HG03159 (cell line): ENCODE measurements at regions not wholly inside any gene's neighbourhood (a gene's known extent, or its start where the extent isn't known, plus 50 kb on each side); places are given as distances from the start of the nearest gene placed in this dataset.

Experiments used
- ATAC-seq: cut with Tn5 transposase; IDR thresholded peaks from one replicate; pipeline ENCODE4 v1.9.1; 2021; ENCODE audit warnings: mild to moderate bottlenecking, moderate library complexity; ENCODE audit not compliant: unreplicated experiment

DNA sequence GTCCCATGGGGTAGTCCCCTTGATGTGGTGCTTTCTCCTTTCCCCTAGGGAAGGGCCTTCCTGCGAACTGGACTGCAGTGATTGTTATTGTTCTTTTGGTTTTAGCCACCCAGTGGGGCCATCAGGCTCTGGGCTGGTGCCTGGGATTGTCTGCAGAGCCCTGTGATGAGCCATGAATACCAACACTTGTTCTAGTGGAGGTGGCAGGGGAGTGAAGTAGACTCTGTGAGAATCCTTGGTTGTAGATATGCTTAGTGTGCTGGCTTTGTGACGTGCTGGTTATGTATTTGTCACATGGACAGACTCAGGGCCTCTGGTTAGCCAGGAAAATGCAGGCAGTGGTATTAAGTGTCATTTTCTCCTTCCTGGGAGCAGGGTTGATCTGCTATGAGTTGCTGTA is 51.8 kb upstream of the NDUFB4 start:
- no peak for ATAC-seq

DNA sequence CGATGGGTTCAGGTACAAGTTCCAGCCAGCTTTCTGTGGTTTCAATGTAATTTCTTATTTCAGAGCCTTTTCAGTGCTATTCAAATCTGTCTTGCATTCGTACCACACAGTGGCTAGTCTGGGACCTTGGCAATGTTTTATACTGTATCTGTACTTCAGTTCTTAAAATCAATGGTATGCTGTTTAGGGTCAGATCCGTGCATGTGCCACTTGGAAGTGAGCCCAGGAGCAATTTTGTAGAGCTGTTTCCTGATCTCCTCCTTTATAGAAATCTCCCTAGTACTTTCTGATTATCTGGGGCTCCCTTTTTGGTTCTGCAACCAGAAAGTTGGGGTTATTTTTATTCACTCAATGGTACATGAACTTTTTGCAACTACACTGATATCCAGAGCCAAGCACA is 59.5 kb upstream of the NDUFB4 start:
- ATAC-seq, result no peak

DNA sequence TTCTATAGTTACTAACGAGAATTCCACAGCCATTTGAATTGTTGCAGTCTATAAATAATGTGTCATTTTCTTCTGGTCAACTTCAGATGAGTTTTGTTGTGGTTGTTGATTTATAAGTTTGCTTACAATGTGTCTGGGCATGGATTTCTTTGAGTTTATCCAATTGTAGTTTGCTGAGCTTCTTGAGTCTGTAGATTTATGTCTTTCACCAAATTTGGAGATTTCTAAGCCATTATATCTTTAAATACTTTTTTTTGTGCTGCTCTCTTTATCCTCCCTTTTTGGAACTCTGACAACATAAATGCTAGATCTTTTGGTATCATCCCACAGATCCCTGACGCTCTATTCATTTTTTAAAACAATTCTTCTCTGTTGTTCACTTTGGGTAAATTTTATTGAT is 63.2 kb upstream of the NDUFB4 start:
- no peak for ATAC-seq

DNA sequence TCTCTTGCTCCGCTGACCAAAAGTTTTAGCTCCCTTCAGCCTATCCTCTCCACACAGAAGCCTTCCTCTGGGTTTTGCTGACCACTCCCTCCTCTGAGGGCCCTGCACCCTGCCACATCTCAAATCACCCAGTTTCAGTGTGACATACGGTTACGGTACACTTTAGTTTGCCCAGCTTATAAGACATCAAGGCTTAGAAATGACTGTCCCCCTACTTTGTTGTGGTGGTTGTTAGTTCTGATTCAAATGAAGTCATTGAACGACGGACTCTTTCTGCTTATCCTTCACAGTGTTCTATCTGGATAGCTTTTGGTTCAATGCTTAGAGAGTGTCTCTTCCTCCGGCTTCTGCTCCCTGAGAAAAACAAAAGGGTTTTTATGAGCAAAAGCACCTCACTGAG is 68.0 kb upstream of the NDUFB4 start:
- ATAC-seq, result no peak

DNA sequence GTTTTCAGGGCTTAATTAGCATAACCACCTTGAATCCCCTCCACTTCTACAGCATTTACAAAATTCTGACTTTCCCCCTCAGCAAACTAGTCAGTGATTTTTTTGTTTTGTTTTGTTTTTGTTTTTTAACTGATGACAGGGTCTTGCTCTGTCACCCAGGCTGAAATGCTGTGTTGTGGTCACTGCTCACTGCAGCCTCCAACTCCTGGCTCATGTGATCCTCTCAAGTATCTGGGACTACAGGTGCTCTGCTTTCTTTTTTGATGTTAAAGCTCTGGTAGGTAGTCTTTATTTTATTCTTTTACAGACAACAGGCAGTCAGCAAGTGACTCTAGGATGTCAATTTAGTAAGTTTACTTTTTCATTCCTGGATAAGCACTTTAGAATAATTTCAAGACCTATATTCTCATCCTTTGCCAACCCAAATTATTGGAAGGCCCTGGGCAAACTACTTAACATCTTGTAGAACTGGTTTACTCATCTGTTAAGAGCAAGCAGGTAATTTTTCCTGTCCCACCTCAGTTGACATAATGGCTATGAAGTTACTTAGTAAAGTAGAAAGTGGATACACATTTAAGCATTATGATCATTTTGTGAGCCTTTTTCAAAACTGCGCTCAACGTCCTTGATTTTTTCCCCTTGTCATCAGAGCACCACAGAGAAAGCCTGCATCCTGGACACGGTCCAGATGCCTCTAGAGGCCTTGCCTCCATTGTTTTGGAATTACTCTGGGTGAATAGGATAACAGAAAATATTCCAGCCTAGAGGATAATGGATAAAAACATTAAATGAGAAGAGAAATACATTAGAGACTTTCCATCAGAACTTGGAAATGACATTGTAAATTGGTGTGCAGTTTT is 69.9 kb upstream of the NDUFB4 start:
- no peak for ATAC-seq

DNA sequence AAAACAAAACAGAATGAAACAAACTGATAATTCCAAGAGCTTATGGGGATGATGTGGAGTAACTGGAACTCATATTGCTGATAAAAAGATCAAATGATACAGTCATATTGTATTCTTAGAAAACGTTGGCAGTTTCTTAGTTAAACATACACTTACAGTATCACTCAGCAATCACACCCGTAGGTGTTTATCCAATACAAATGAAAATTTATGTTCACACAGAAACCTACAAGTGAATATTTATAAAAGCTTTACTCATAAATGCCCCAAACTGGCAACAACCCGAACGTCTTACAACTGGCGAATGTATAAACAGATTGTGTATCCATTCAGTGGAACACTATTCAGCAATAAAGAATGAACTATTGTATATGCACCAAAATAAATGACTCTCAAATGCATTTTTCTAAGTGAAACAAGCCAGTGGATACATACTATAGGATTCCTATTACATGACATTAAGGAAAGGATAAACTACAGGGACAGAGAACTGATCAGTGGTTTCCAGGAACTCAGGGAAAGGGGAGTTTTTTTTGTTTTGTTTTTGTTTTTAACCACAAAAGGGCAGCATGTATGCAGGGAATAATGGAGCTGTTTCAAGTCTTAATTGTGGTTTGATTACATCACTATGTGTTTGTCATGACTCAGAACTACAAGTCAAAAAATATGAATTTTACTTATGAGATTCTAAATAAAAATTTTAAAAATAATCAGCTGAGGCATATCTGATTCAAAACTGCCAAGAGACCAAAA is 71.8 kb upstream of the NDUFB4 start:
- ATAC-seq, result no peak

DNA sequence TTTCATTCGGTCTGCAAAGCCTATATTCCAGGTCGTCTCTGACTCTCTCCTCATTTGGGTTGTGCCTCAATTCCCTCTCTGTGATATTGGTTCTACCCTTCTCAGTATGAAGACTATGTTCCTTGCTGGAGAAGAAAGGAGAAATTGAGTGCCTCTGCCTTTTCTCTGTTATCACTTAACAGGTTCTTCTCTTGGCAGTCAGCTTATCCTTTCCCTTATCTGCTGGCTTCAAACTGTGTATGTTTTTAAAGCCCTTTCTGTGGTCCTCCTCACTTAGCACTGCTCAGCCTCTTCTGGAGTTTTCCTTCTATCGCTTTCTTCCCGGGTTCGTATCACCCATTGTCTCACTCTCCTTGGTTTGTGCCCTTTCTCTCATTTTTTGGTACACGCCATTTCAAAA is 65.3 kb upstream of the FSTL1 start:
- no peak for ATAC-seq

DNA sequence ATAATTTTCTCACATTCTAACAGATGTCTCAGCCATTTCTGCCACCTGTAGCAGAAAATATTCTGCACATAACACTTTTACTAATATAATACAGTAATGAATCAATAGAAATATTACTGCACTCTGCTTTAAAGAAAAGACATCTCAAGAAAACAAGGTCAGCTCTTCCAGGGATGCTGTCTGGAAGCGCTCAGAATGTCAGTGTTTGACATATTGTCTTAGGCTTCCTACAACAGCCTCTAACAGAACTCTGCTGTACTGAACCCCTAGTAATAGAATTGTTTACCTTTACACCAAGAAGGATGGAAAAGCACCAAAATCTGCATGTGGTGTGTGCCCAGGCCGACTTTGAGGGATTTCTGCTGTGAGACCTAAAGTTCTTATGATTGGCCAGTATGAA is 61.9 kb upstream of the FSTL1 start:
- ATAC-seq, result no peak

DNA sequence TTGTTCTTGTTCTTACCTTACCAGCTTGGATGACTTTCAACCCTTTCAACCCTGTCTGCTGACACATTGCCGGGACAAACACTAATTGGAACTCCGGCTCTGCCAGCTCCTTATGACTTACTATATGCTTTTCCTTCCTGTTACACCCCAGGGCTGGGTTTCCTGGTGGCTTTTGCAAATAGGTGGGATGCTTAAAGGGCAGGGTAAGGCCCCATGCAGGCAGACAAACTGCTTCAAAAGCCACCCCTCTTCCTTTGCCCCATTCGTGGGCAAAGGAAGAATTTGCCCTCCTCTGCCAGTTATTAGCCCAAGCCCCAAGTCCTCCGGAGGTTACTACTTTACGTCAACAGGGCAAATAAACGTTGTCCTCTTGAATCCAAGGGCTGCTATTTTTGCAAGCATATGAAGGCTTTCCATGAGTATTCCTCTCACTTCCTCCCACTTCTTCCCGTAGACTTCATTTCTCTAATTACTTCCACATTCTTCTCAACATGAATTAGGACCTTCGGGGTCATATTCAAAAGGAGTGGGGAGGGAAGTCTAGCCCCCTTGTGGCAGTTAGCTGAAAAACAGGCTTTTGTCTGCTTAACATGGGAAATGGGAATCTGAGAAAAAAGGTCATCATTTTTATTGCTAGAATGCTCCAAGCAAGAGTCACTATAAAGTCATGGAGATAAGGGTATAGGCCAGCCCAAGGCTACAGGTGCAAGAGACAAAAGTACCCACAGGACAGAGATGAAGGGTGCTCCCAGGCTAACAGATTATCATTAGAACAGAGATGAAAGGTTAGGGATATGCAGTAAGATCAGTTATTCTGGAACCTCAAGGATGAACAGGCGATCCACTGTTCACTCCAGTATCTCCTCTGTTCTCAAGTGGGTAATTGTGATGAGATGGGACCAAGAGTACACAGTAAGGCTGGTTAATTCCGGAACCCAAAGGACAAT is 56.3 kb upstream of the FSTL1 start:
- ATAC-seq, result peak; percentile 64

DNA sequence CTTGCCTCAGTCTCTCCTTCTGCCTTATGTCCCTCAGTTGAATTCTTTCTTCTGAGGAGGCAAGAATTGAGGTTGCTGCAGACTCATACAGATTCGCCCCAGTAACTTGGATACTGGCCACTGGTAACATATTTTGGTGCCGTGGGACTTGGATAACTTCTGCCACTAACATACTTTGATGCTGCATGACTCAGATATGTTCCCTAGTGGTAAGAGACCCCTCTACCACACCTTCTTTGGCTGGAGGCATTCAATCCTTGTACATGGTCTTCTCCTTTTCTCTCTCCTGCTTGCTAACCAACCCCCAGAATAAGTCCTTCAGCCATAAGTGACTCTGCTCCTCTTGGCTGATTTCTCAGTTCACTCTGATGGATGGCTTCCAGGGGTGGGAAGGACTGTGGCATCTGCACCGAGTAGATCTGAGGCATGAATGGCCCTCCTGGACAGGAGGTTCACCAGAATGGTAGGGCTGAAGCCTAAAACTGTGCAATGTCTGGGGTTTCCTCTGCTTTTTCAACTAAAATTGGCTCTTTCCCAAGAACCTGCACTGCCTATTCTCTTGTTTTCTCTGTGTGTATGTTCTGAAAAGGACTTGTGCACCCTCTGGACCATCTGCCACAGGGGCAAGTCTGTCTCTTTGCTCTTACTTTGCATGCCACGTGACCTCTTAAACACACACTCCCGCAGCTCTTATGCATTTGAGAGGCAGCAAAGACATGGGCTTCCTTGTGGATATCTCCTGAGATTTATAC is 55.5 kb upstream of the FSTL1 start:
- ATAC-seq, result no peak

DNA sequence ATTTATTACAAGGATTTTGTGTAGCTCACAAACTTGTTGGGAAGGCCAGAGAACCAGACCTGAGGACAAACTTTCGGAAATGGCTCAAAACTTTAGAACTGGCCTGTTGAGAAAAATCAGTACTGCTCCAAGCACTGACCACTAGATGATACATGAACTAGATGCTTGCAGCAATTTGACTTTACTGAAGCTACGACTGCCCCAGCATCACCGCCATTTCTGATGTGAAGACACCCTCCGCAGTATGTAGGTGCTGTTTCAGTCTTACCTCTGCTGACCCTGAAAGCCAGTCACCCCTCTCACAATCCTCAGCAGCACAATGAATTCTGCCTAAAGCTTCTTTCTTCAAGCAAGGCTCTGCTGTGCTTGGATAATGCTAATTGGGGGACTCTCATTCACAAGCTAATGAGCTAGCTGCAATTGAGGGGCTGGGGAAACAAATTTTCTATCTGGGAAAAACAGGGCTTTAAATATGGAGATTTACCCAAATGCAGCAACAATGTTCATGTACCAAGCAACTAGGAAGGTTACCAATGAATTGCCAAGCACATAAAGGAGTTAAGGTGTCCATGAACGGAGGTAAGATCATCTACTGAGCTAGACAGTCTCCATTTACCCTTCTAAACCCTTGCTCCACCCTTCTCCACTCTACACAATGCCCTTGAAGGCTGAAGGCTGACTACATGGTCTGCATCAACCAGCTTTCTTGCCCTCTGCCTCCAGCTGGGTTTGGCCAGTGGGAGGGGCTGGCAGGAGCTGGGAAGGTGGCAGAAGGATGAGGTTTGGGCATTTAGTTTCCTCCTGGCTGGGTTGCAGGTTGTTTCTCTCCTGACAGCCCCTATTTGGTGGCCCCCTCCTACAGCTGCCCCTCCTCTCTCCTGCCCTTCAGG is 53.2 kb upstream of the FSTL1 start:
- ATAC-seq, result no peak

DNA sequence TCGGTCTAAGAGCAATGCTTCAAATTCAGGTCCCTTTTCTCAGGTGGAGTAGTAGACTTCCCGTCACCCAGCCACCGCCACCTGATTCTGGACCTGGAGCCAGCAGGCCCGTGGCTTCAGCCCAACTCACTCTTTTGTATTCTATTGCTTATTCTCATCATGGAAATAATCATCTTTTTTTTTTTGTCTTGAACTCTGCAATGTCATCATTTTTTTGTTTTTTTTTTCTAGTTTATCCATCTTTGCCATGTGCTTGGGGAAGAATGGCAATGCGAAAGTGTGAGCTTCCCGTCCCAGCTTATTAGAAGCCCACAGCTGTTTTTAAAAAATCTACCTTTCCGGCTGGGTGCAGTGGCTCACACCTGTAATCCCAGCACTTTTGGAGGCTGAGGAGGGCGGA is 51.3 kb upstream of the FSTL1 start:
- no peak for ATAC-seq
